GM10266 (cell line): ENCODE measurements at regions not wholly inside any gene's neighbourhood (a gene's known extent, or its start where the extent isn't known, plus 50 kb on each side); places are given as distances from the start of the nearest gene placed in this dataset.

Experiments
- DNase-seq: peaks from one replicate; pipeline ENCODE4 v3.0.0; 2012; ENCODE audit errors: extremely low spot score
- TF ChIP-seq, protein P1 (sequence below): IDR thresholded peaks from 2 replicates; pipeline ENCODE4 v1.5.1; 2012; ENCODE audit warnings: mild to moderate bottlenecking, low read depth; ENCODE audit not compliant: control insufficient read depth, insufficient read depth; ENCODE audit errors: missing control alignments

DNA sequence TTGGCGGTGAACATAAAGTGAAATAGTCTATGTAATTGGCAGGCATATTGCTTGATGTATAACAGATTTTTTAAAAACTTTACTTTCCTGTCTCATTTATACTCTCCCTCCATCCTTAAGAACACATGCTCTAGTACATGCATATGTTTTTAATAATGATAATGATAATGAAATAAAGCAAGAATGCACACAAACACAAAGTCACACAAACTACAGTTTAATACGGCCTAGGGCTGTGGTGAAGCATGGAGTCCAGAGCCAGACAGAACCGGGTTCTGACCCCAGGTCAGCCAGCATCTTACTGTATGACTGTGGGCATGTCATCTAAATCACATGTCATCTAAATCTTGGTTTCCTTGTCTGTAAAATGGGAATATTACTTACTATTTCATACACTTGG lies 324.9 kb upstream of the NFIA start:
- TF ChIP-seq, protein P1, sequence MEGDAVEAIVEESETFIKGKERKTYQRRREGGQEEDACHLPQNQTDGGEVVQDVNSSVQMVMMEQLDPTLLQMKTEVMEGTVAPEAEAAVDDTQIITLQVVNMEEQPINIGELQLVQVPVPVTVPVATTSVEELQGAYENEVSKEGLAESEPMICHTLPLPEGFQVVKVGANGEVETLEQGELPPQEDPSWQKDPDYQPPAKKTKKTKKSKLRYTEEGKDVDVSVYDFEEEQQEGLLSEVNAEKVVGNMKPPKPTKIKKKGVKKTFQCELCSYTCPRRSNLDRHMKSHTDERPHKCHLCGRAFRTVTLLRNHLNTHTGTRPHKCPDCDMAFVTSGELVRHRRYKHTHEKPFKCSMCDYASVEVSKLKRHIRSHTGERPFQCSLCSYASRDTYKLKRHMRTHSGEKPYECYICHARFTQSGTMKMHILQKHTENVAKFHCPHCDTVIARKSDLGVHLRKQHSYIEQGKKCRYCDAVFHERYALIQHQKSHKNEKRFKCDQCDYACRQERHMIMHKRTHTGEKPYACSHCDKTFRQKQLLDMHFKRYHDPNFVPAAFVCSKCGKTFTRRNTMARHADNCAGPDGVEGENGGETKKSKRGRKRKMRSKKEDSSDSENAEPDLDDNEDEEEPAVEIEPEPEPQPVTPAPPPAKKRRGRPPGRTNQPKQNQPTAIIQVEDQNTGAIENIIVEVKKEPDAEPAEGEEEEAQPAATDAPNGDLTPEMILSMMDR: no peak
- no peak for DNase-seq

DNA sequence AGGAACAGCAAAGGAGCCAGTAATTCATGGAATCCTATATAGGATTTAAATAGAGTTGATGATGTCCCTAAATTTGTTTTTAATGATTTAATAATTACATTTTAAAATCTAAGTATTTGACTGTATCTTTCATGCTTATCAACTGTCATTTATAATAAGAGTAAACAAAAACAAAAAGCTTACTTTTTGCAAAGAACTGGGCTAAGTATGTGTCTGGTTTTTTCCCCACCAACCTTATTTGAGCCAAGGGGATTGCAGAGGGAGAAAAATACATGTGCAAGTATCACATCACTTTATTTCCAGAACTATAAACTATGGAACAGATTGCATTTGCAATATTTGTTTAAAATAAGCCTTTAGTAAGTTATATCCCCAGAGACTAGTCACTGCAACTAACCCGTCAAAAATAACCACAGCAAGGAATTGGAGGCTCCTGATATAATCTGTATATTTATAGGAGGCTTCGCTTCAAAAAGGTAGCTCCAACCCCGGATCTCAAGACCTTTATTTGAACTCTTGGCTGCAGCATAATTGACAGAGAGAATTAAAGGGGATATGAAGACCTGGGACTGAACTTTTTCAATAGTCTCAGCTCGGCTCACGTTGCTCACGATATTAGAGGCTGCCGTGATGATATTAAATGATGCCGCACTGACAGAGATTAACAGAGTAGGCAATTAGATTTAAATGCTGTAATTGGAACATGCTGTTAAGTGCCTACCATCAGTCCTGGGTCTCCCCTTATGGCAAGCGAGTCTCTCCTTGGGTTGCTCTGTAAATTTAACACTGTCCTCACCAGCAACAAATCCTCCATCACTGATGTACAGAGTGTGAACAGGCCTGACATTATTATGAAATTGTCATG lies 329.1 kb upstream of the NFIA start:
- DNase-seq: no peak
- TF ChIP-seq, protein P1: no peak

DNA sequence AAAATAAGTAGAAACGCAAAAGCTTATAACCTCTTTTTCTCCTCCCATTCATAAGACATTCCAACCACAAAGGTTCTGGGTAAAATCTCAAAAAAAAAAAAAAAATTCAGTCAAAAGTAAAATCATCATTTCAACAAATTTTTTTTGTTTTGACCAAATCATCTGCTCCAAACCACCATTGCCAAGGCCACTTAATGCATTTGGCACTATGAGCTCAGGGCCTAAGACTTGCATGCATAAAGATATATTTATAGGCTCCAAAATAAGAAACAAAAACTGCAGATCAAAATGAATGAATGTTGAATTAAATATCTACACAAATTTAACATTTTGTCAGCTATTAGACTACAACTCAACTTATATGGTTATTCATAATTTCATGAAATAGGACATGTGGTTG lies 331.1 kb upstream of the NFIA start:
- DNase-seq: no peak
- TF ChIP-seq, protein P1: no peak

DNA sequence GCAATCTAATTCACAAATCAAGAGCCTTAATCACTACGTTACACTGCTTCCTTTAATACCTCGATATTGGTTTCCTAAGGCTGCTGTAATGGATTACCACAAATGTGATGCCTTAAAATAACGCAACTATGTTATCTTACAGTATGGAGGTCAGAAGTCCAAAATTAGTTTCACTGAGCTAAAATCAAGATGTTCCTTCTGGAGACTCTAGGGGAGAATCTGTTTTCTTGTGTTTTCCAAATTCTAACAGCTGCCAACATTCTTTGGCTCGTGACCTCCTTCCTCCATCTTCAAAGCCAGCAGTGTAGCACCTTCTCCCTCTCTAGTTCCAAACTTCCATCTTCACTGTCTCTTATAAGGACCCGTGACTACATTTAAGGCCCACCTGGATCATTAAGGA lies 335.0 kb upstream of the NFIA start:
- TF ChIP-seq, protein P1: no peak
- no peak for DNase-seq

DNA sequence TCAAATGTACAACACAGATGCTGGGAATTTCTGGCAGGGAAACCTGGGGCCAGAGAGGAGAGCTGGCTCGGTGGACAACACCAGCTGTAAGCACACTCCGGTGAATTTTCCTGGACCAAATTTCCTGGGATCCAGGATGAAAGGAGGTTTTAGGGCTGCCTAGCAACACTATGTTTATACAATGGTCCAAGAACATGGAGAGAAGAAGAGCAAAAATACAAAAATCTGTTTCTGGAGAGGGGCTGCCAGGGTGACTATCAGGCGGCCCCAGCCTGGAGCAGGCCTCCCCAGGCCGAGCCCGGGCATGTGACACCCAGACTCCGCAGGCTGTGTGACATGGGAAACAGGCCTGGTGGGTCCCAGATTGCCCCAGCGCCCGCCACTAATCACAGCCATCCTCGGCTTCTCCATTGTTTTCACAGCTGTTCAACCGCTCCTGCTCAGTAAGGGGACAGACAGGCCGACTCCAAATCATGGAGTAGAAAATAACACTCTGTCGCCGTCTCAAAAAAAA lies 336.0 kb upstream of the NFIA start:
- TF ChIP-seq, protein P1: no peak
- DNase-seq: no peak

DNA sequence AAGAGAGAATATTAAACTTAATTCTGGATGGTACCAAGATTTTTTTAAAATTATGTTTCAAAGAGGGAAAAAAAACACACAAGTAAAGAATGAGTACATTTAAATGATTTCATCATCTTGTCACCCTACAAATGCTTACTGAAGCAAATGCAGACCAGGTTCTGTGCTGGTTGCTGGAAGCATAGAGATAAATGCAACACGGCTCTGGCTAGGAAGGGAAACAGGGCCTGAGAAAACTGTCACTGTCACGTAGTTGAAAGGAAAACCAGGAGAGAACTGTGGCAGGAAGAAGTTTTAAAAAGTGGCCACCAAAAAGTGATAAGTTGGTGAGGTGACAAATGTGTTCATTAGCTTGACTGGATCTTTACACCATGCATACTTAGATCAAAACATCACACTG lies 336.9 kb upstream of the NFIA start:
- DNase-seq: no peak
- TF ChIP-seq, protein P1: no peak

DNA sequence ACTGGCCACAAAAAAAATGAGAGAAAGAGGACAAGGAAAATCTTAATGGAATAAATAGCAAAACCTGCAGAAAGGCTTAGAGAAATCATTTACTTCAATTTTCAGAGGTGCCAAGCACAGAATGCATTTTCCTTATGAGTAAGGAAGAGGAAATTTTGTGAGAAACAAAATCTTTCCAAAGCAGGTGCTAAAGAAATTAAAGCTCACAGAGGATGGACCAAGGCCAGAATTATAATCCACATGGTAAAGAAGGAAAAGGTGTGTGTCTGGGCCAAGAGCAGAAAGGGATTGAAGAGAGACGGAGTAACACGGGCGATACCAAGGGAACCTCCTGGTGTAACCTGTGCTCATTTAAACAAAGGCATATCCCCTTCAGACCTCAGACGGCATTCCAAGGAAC lies 340.0 kb upstream of the NFIA start:
- TF ChIP-seq, protein P1: no peak
- DNase-seq: no peak
